ENCODE measurements at regions not wholly inside any gene's neighbourhood (a gene's known extent, or its start where the extent isn't known, plus 50 kb on each side); places are given as distances from the start of the nearest gene placed in this dataset.

DNA sequence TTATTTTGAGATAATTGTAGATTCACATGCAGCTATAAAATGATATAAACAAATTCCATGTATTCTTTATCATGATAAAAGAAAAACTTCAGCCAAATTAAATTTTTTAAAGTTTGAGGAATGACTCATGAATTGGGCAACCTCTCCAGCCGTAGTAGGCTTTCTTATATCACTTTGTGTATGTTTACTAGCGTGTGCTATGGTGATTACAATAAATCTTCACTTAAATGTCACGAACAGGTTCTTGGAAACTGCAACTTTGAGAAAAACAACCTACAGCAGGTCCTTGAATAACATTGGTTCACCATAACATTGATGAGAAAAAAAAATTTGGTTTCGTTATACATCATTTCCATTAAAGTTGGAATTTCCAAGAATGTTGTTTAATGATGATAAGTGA, 730.9 kb upstream of the TYRP1 start:
- TF ChIP-seq POLR2AphosphoS5 (IDR thresholded peaks at IDR 0.05; ENCODE audit: low read depth, low read length) = no peak
- TF ChIP-seq SIN3A (IDR thresholded peaks at IDR 0.05; ENCODE audit: borderline replicate concordance, insufficient read depth, low read length) = no peak
- no peak for TF ChIP-seq TAF1 (IDR thresholded peaks at IDR 0.05; ENCODE audit: borderline replicate concordance, insufficient read depth, low read length)

All from PFSK-1 (cell line).